ENCODE measurements at regions not wholly inside any gene's neighbourhood (a gene's known extent, or its start where the extent isn't known, plus 50 kb on each side); places are given as distances from the start of the nearest gene placed in this dataset.

GRCh38 chr1:104878203-104878909, 1128.7 kb downstream of the AMY1C start:
- POLR2A ChIA-PET = no interaction called here

DNA sequence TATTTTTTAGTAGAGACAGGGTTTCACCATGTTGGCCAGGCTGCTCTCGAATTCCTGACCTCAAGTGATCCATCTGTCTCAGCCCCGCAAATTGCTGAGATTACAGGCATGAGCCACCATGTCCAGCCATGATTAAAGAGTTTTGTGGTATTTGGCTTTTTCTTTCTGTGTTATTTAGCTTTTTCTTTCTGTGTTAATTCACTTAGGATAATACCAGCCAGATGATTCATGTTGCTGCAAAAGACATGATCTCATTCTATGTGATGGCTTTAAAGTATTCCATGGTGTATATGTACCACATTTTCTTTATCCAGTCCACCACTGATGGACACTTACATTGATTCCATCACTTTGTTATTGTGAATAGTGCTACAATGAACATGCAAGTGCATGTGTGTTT, 1135.2 kb downstream of the AMY1C start:
- Histone ChIP-seq H3K4me1 (ENCODE audit: control extremely low read depth in 1 of 4, control insufficient read depth in 4 of 4, insufficient read depth in 4 of 4, low read length in 3 of 4) (no peaks in the 10 kb centered on the region), H3K27me3 (replicated peaks in 2 of 5; ENCODE audit: control insufficient read depth in 4 of 5, insufficient read depth in 5 of 5, low read length in 4 of 5) (no peaks in the 10 kb centered on the region), H3K9me3 (ENCODE audit: control extremely low read depth in 1 of 5, control insufficient read depth in 4 of 5, insufficient read depth in 2 of 5, low read depth in 1 of 5, low read length in 4 of 5) (no peaks in the 10 kb centered on the region), H3K27ac (ENCODE audit: insufficient read depth in 1 of 2, low read depth in 1 of 2, low read length in 2 of 2, poor library complexity in 1 of 2, severe bottlenecking in 2 of 2) (no peak overlapping the region), H3K36me3 (ENCODE audit: control insufficient read depth in 4 of 4, insufficient read depth in 4 of 4, low read length in 3 of 4) (no peaks in the 10 kb centered on the region), H3K4me3 (ENCODE audit: control insufficient read depth in 1 of 7, extremely low read depth in 1 of 7, insufficient read depth in 4 of 7, low read depth in 2 of 7, low read length in 6 of 7) (no peak overlapping the region)
- CTCF ChIA-PET = no interaction called here
- no peak for DNase-seq
- POLR2A ChIA-PET = no interaction called here
- WGBS (ENCODE audit: insufficient coverage) = 92% methylated on average over 2 of the region's 2 CpGs

More at GRCh38 chr1:104878203-104878909, 1128.7 kb downstream of the AMY1C start:
- WGBS (ENCODE audit: insufficient coverage) = 55% methylated on average over 5 of the region's 5 CpGs
- Histone ChIP-seq H3K4me1 (ENCODE audit: control extremely low read depth in 1 of 4, control insufficient read depth in 4 of 4, insufficient read depth in 4 of 4, low read length in 3 of 4) (no peaks in the 10 kb centered on the region), H3K36me3 (ENCODE audit: control insufficient read depth in 4 of 4, insufficient read depth in 4 of 4, low read length in 3 of 4) (no peaks in the 10 kb centered on the region), H3K27me3 (replicated peaks in 2 of 5; ENCODE audit: control insufficient read depth in 4 of 5, insufficient read depth in 5 of 5, low read length in 4 of 5) (no peaks in the 10 kb centered on the region), H3K4me3 (ENCODE audit: control insufficient read depth in 1 of 7, extremely low read depth in 1 of 7, insufficient read depth in 4 of 7, low read depth in 2 of 7, low read length in 6 of 7) (no peak overlapping the region), H3K27ac (ENCODE audit: insufficient read depth in 1 of 2, low read depth in 1 of 2, low read length in 2 of 2, poor library complexity in 1 of 2, severe bottlenecking in 2 of 2) (no peak overlapping the region), H3K9me3 (ENCODE audit: control extremely low read depth in 1 of 5, control insufficient read depth in 4 of 5, insufficient read depth in 2 of 5, low read depth in 1 of 5, low read length in 4 of 5) (no peaks in the 10 kb centered on the region)
- CTCF ChIA-PET = no interaction called here
- DNase-seq = no peak

DNA sequence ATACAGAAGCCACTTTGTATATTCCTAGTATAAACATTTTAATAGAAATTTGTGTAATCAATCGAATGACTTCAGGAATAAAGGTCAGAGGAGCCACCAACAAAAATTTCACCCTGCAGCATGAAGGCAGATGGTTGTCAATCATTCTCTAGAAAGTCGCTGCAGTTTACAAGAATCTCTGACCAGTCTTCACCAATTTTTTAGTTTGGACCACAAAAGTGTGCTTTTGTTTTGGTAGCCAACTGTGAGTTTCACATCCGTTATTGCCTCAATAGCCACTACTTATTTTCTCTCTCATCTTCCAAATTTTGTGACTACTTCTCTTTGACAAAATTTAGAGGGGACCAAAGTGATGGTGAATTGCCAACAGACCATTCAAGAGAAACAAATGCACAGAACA, 1155.6 kb downstream of the AMY1C start:
- Histone ChIP-seq H3K27ac (ENCODE audit: insufficient read depth in 1 of 2, low read depth in 1 of 2, low read length in 2 of 2, poor library complexity in 1 of 2, severe bottlenecking in 2 of 2) (no peak overlapping the region), H3K9me3 (ENCODE audit: control extremely low read depth in 1 of 5, control insufficient read depth in 4 of 5, insufficient read depth in 2 of 5, low read depth in 1 of 5, low read length in 4 of 5) (peaks cover 0 to 5% (median 0%) of the 10 kb centered on the region in 5 experiments), H3K27me3 (replicated peaks in 2 of 5; ENCODE audit: control insufficient read depth in 4 of 5, insufficient read depth in 5 of 5, low read length in 4 of 5) (no peaks in the 10 kb centered on the region), H3K36me3 (ENCODE audit: control insufficient read depth in 4 of 4, insufficient read depth in 4 of 4, low read length in 3 of 4) (no peaks in the 10 kb centered on the region), H3K4me1 (ENCODE audit: control extremely low read depth in 1 of 4, control insufficient read depth in 4 of 4, insufficient read depth in 4 of 4, low read length in 3 of 4) (no peaks in the 10 kb centered on the region), H3K4me3 (ENCODE audit: control insufficient read depth in 1 of 7, extremely low read depth in 1 of 7, insufficient read depth in 4 of 7, low read depth in 2 of 7, low read length in 6 of 7) (no peak overlapping the region)
- POLR2A ChIA-PET = no interaction called here
- WGBS (ENCODE audit: insufficient coverage) = 86% methylated on average over 2 of the region's 3 CpGs
- CTCF ChIA-PET = no interaction called here
- DNase-seq = no peak

GRCh38 chr1:104906141-104906540, 1156.4 kb downstream of the AMY1C start:
- Histone ChIP-seq H3K4me3 (ENCODE audit: control insufficient read depth in 1 of 7, extremely low read depth in 1 of 7, insufficient read depth in 4 of 7, low read depth in 2 of 7, low read length in 6 of 7) (no peak overlapping the region), H3K27me3 (replicated peaks in 2 of 5; ENCODE audit: control insufficient read depth in 4 of 5, insufficient read depth in 5 of 5, low read length in 4 of 5) (no peaks in the 10 kb centered on the region), H3K27ac (ENCODE audit: insufficient read depth in 1 of 2, low read depth in 1 of 2, low read length in 2 of 2, poor library complexity in 1 of 2, severe bottlenecking in 2 of 2) (no peak overlapping the region), H3K9me3 (ENCODE audit: control extremely low read depth in 1 of 5, control insufficient read depth in 4 of 5, insufficient read depth in 2 of 5, low read depth in 1 of 5, low read length in 4 of 5) (peaks cover 0 to 5% (median 0%) of the 10 kb centered on the region in 5 experiments), H3K4me1 (ENCODE audit: control extremely low read depth in 1 of 4, control insufficient read depth in 4 of 4, insufficient read depth in 4 of 4, low read length in 3 of 4) (no peaks in the 10 kb centered on the region), H3K36me3 (ENCODE audit: control insufficient read depth in 4 of 4, insufficient read depth in 4 of 4, low read length in 3 of 4) (no peaks in the 10 kb centered on the region)
- no CpG with 5 or more reads among the region's 2 CpGs for WGBS (ENCODE audit: insufficient coverage)
- DNase-seq = no peak
- POLR2A ChIA-PET = no interaction called here
- CTCF ChIA-PET = no interaction called here

DNA sequence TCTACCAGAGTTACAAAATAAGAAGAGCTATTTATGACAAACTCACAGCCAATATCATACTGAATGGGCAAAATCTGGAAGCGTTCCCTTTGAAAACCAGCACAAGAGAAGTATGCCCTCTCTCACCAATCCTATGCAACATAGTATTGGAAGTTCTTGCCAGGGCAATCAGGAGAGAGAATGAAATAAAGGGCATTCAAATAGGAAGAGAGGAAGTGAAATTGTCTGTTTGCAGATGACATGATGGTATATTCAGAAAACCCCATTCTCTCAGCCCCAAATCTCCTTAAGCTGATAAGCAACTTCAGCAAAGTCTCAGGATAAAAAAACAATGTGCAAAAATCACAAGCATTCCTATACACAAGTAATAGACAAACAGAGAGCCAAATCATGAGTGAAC, 1169.5 kb downstream of the AMY1C start:
- Histone ChIP-seq H3K9me3 (ENCODE audit: control extremely low read depth in 1 of 5, control insufficient read depth in 4 of 5, insufficient read depth in 2 of 5, low read depth in 1 of 5, low read length in 4 of 5) (no peaks in the 10 kb centered on the region), H3K27me3 (replicated peaks in 2 of 5; ENCODE audit: control insufficient read depth in 4 of 5, insufficient read depth in 5 of 5, low read length in 4 of 5) (no peaks in the 10 kb centered on the region), H3K4me3 (ENCODE audit: control insufficient read depth in 1 of 7, extremely low read depth in 1 of 7, insufficient read depth in 4 of 7, low read depth in 2 of 7, low read length in 6 of 7) (no peak overlapping the region), H3K27ac (ENCODE audit: insufficient read depth in 1 of 2, low read depth in 1 of 2, low read length in 2 of 2, poor library complexity in 1 of 2, severe bottlenecking in 2 of 2) (no peak overlapping the region), H3K4me1 (ENCODE audit: control extremely low read depth in 1 of 4, control insufficient read depth in 4 of 4, insufficient read depth in 4 of 4, low read length in 3 of 4) (no peaks in the 10 kb centered on the region), H3K36me3 (ENCODE audit: control insufficient read depth in 4 of 4, insufficient read depth in 4 of 4, low read length in 3 of 4) (no peaks in the 10 kb centered on the region)
- ChIA-PET POLR2A (no interaction called here), CTCF (no interaction called here)
- WGBS (ENCODE audit: insufficient coverage) = no CpG with 5 or more reads among the region's 1 CpG
- DNase-seq = no peak

DNA sequence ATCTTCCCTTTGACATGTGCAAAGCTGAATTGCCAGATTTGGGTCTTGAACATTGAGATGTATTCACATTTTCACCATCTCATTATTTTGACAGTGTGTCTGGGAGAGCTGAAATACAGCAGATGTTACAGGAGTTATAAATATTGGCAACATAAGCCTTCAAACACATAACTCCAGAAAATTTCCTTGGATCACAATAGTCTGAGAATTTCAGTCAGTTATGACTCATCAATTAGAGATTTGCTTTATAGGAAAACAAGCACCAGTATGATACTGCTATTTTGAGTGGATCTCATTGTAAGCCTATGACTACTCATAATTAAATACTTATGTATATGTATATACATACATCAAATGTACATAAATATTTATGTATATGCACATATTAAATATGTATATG, 1171.8 kb downstream of the AMY1C start:
- ChIA-PET POLR2A (no interaction called here), CTCF (no interaction called here)
- no peaks in the 10 kb centered on the region for H3K9me3 ChIP-seq (ENCODE audit: control extremely low read depth in 1 of 5, control insufficient read depth in 4 of 5, insufficient read depth in 2 of 5, low read depth in 1 of 5, low read length in 4 of 5)
- H3K27ac ChIP-seq (ENCODE audit: insufficient read depth in 1 of 2, low read depth in 1 of 2, low read length in 2 of 2, poor library complexity in 1 of 2, severe bottlenecking in 2 of 2) = no peak overlapping the region
- no peak for DNase-seq
- H3K36me3 ChIP-seq (ENCODE audit: control insufficient read depth in 4 of 4, insufficient read depth in 4 of 4, low read length in 3 of 4) = no peaks in the 10 kb centered on the region
- no peaks in the 10 kb centered on the region for H3K27me3 ChIP-seq (replicated peaks in 2 of 5; ENCODE audit: control insufficient read depth in 4 of 5, insufficient read depth in 5 of 5, low read length in 4 of 5)
- H3K4me1 ChIP-seq (ENCODE audit: control extremely low read depth in 1 of 4, control insufficient read depth in 4 of 4, insufficient read depth in 4 of 4, low read length in 3 of 4) = no peaks in the 10 kb centered on the region
- no peak overlapping the region for H3K4me3 ChIP-seq (ENCODE audit: control insufficient read depth in 1 of 7, extremely low read depth in 1 of 7, insufficient read depth in 4 of 7, low read depth in 2 of 7, low read length in 6 of 7)

DNA sequence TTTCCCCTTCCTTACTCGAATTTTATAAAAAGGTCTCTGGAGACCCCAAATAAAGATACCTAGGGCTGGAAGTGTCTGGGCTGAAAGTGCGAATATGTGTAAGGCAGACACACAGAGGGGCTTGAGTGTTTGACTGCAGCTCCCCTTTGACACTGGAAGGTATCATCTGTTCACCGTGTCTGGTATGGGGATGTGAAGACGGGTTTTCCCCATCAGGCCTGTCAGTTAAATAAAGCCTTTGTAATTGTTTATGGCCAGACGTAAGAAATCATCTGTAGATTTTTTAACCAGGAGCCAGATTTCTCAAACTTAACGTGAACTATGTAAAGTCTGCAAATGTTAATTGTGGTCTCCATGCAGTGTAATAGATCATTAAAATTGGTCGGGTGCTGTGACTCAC, 1173.4 kb downstream of the AMY1C start:
- CTCF ChIA-PET = no interaction called here
- Histone ChIP-seq H3K4me1 (ENCODE audit: control extremely low read depth in 1 of 4, control insufficient read depth in 4 of 4, insufficient read depth in 4 of 4, low read length in 3 of 4) (no peaks in the 10 kb centered on the region), H3K27me3 (replicated peaks in 2 of 5; ENCODE audit: control insufficient read depth in 4 of 5, insufficient read depth in 5 of 5, low read length in 4 of 5) (no peaks in the 10 kb centered on the region), H3K36me3 (ENCODE audit: control insufficient read depth in 4 of 4, insufficient read depth in 4 of 4, low read length in 3 of 4) (no peaks in the 10 kb centered on the region), H3K9me3 (ENCODE audit: control extremely low read depth in 1 of 5, control insufficient read depth in 4 of 5, insufficient read depth in 2 of 5, low read depth in 1 of 5, low read length in 4 of 5) (no peaks in the 10 kb centered on the region), H3K4me3 (ENCODE audit: control insufficient read depth in 1 of 7, extremely low read depth in 1 of 7, insufficient read depth in 4 of 7, low read depth in 2 of 7, low read length in 6 of 7) (no peak overlapping the region), H3K27ac (ENCODE audit: insufficient read depth in 1 of 2, low read depth in 1 of 2, low read length in 2 of 2, poor library complexity in 1 of 2, severe bottlenecking in 2 of 2) (no peak overlapping the region)
- WGBS (ENCODE audit: insufficient coverage) = 89% methylated on average over 5 of the region's 7 CpGs
- POLR2A ChIA-PET = no interaction called here
- no peak for DNase-seq
